ENCODE measurements at regions not wholly inside any gene's neighbourhood (a gene's known extent, or its start where the extent isn't known, plus 50 kb on each side); places are given as distances from the start of the nearest gene placed in this dataset.

DNA sequence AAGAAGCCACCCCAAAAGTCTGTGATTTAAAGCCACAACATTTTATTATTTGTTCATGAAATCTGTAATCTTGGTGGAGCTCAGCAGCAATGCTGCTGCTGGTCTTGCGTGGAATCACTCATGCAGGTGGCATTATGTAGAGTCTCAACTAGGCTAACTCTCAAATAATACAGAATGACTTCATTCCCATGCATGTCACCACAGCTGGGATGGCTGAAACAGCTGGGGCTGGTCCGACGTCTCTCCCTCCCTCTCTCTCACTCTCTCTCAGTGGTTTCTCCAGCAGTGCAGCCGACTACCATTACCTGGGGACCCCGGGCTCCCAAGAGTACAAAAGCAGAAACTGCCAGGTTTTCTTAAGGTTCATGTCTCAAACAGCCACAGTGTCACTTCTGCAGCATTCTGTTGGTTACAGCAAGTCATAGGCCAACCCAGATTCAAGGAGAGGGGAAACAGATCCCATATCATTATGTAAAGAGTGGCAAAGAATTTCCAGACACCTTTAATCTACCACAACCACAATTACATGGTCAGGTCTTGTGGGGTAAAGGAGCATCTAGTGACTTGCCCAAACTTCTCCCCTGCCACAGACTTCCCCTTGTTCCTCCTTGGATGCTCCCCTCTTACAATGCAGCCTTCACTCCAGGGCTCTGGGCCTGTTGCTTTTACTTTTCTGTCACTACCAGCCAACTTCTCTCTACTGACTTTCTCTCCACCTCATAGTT is 192.0 kb upstream of the HMGA2 start:
- no peak for DNase-seq
- H3K36me3 Mint-ChIP-seq: no peaks in the 10 kb centered on the region

DNA sequence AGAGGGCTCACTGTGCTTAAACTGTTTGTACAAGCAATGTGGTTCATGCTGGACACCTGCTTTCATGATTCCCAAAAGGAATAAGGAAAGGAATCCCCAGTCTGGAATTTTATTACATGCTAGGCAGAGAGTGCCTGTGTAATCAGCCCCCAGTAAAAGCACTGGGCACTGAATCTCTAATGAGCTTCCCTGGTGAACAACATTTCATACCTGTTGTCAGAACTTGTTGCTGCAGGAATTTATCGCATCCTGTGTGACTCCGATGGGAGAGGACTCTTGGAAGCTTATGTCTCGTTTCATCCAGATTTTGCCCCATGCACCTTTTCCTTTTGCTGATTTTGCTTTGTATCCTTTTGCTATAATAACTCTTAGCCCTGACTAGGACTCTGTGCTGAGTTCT is 190.2 kb upstream of the HMGA2 start:
- DNase-seq (no peak), ATAC-seq (no peak)
- CTCF ChIA-PET: no interaction called here
- H3K4me1 Mint-ChIP-seq: no peaks in the 10 kb centered on the region
- H3K4me3 Mint-ChIP-seq: no peak overlapping the region
- H3K9me3 Mint-ChIP-seq (ENCODE audit: low read depth): no peaks in the 10 kb centered on the region
- H3K27ac Mint-ChIP-seq: no peak overlapping the region
- no peaks in the 10 kb centered on the region for H3K27me3 Mint-ChIP-seq
- no peaks in the 10 kb centered on the region for H3K36me3 Mint-ChIP-seq

More for the DNA sequence above, 192.0 kb upstream of the HMGA2 start:
- Mint-ChIP-seq H3K27ac (no peak overlapping the region), H3K4me3 (no peak overlapping the region), H3K9me3 (ENCODE audit: low read depth) (no peaks in the 10 kb centered on the region), H3K4me1 (no peaks in the 10 kb centered on the region), H3K27me3 (no peaks in the 10 kb centered on the region)
- no peak for ATAC-seq
- CTCF ChIA-PET: no interaction called here

DNA sequence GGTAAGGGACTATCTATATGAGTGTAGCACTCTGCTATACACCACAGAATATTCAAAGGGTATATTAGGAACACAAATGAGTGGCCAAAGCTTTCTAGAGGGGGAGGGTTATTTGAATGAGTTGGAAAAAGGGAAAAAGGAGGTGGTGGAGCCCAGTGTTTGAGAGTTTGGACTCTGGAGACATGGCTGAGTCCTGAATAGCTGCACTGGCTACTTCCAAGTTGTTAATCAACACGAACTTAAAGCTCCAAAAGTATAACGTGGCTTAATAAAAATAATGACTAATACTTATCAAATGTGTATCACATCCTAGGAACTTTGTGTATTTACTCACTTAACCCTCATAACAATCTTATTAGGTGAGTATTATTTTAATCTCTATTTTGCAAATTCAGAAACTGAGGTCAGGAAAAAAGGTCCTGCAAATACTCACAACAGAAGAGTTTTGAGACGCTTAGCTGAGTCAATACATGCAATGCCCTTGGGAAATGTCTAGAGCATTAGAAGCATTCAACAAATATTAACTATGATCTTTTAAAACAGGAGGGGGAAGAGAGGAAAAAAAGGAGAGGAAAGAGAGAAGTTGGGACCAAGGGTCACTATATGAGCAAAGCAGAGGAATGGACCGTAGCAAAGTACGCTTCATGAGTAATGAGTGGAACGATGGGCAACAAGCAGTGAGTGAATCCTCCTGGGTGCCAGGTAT is 189.5 kb upstream of the HMGA2 start:
- DNase-seq (no peak), ATAC-seq (no peak)
- CTCF ChIA-PET: no interaction called here
- Mint-ChIP-seq H3K36me3 (no peaks in the 10 kb centered on the region), H3K27me3 (no peaks in the 10 kb centered on the region), H3K27ac (no peak overlapping the region), H3K4me3 (no peak overlapping the region), H3K9me3 (ENCODE audit: low read depth) (no peaks in the 10 kb centered on the region), H3K4me1 (no peaks in the 10 kb centered on the region)

DNA sequence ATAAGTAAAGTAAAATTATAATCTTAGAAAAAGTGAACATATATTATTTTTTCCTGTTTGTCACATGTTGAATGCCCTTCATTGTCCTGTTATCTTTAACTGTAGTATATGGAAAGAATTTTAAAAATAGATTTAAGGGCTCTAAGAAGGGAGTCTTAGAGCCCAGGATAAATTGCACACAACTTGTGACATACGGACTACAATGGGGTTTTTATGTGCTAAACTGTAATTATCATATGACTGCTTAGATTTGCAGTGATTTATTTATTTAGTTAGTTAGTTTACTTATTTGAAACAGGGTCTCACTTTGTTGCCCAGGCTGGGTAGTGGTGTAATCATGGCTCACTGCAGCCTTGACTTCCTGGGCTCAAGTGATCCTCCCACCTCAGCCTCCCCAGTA is 187.8 kb upstream of the HMGA2 start:
- H3K9me3 Mint-ChIP-seq (ENCODE audit: low read depth): no peaks in the 10 kb centered on the region
- ATAC-seq: no peak
- CTCF ChIA-PET: no interaction called here
- H3K4me3 Mint-ChIP-seq: no peak overlapping the region
- H3K4me1 Mint-ChIP-seq: no peaks in the 10 kb centered on the region
- DNase-seq: no peak
- H3K27ac Mint-ChIP-seq: no peak overlapping the region
- no peaks in the 10 kb centered on the region for H3K36me3 Mint-ChIP-seq
- H3K27me3 Mint-ChIP-seq: no peaks in the 10 kb centered on the region

DNA sequence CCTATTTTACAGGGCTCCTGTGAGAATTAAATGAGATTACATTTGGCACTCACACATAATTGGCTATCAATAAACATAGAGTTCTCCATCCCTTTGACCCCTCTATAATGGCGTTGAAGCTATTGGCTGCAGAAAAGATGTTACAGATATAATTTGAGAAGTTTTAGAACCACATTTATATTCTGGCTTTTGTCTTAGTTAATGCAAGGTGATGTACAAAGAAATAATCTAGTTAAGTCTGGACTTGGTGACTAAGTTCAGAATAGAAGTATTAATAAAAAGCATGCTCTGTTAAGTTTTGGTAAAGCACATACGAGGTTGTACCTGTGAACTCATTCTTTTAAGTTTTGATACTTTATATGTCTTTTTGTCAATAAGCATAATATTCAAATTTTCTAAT is 187.1 kb upstream of the HMGA2 start:
- no peaks in the 10 kb centered on the region for H3K36me3 Mint-ChIP-seq

DNA sequence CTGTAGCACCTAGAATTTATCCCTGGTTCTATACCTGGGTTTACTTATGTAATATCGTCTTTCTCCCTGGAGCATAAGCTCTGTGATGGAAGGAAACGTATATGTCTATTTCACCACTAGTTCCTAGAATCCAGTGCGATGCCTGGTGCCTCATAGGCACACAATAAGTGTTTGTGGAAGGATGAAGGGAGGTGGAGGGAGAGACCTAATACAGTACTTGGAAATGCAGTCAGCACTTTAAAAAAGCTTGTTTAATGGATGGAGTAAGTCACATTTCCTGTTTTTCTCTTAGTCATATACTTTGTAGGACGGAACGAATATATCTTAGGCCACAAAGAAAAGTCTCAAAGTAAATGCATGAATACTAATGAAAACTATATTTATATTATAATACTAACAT is 186.5 kb upstream of the HMGA2 start:
- Mint-ChIP-seq H3K36me3 (no peaks in the 10 kb centered on the region), H3K27ac (no peak overlapping the region), H3K4me3 (no peak overlapping the region), H3K4me1 (no peaks in the 10 kb centered on the region), H3K27me3 (no peaks in the 10 kb centered on the region), H3K9me3 (ENCODE audit: low read depth) (no peaks in the 10 kb centered on the region)
- CTCF ChIA-PET: no interaction called here
- ATAC-seq (no peak), DNase-seq (no peak)

More for the DNA sequence above, 187.1 kb upstream of the HMGA2 start:
- CTCF ChIA-PET: no interaction called here
- DNase-seq (no peak), ATAC-seq (no peak)
- Mint-ChIP-seq H3K9me3 (ENCODE audit: low read depth) (no peaks in the 10 kb centered on the region), H3K27me3 (no peaks in the 10 kb centered on the region), H3K4me1 (no peaks in the 10 kb centered on the region), H3K4me3 (no peak overlapping the region), H3K27ac (no peak overlapping the region)

DNA sequence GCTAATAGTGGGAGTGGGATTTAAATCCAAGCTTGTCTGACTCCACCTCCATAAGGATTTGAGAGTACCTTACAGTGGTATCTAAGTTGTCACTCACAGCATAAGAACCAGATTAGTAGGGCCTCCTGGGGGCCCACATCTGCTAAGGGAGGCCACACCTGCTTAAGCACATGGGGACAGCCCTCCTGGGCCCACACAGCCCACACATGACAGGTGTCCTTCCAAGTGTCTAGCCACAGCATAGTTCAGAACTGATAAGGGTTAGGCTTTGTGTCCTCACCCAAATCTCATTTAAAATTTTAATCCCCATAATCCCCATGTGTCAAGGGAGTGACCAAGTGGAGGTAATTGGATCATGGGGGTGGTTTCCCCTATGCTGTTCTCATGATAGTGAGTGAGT is 186.0 kb upstream of the HMGA2 start:
- no peak overlapping the region for H3K27ac Mint-ChIP-seq
- H3K9me3 Mint-ChIP-seq (ENCODE audit: low read depth): no peaks in the 10 kb centered on the region
- no peaks in the 10 kb centered on the region for H3K4me1 Mint-ChIP-seq
- CTCF ChIA-PET: no interaction called here
- no peak overlapping the region for H3K4me3 Mint-ChIP-seq
- DNase-seq: no peak
- H3K36me3 Mint-ChIP-seq: no peaks in the 10 kb centered on the region
- H3K27me3 Mint-ChIP-seq: no peaks in the 10 kb centered on the region
- no peak for ATAC-seq

DNA sequence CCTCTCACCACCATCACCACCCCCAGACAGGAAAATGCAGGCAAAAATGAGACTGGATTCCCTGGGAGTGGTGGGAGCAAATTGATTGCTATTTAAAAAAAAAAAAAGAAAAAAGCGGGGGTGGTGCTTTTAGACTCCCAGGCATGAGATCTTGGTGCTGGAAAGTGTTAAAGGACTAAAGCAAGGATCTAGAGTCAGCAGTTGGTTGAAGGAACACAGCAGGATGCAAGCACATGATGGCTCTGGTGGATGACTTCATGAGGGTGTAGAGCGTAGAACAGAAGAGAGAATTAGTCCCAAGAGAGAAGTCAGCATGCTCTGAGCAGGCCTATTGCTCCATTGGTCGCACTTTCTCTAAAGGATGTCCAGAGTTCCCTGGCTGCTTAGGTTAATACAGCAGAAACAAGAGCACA is 183.8 kb upstream of the HMGA2 start:
- Mint-ChIP-seq H3K36me3 (no peaks in the 10 kb centered on the region), H3K27me3 (no peaks in the 10 kb centered on the region), H3K27ac (no peak overlapping the region), H3K4me1 (no peaks in the 10 kb centered on the region), H3K4me3 (no peak overlapping the region), H3K9me3 (ENCODE audit: low read depth) (no peaks in the 10 kb centered on the region)
- no peak for DNase-seq
- ATAC-seq: no peak
- CTCF ChIA-PET: no interaction called here

DNA sequence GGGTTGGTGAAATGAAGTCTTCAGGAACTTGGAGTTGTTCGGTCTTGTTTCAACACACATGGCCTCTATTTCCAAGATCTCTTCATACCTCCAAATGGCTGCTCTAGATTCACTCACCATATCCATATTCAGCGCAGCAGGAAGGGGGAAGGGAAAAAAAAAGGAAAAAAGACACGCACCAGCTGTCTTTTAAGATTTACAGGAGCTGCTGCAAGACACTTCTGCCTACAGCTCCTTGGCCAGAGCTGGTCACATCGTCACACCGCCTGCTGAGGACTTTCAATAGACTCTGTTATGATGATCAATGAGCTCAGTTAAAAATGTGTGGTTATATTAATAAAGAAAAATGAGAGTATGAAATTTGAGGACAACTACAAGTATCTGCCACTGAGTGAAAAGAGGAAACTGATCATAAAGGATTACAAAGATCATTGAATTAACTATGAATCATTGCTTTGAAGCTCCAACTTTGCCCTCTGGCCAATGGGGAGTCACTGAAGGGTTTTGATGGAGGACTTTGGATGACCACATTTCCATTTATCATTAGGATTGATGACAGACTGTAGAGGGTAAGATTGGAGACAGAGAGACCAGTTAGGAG is 182.1 kb upstream of the HMGA2 start:
- H3K36me3 Mint-ChIP-seq: no peaks in the 10 kb centered on the region

DNA sequence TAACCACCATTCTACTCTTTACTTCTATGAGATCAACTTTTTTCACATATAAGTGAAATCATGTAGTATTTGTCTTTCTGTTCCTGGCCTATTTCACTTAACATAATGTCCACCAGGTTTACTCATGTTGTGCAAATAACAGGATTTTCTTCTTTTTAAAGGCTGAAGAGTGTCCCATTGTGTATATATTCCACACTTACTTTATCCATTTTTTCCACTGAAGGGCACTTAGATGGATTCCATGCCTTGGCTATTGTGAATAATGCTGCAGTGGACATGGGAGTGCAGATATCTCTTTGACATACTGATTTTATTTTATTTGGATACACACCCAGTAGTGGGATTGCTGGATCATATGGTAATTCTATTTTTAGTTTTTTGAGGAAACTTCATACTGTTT is 181.1 kb upstream of the HMGA2 start:
- Mint-ChIP-seq H3K27ac (no peak overlapping the region), H3K4me1 (no peaks in the 10 kb centered on the region), H3K4me3 (no peak overlapping the region), H3K27me3 (no peaks in the 10 kb centered on the region), H3K36me3 (no peaks in the 10 kb centered on the region), H3K9me3 (ENCODE audit: low read depth) (no peaks in the 10 kb centered on the region)
- CTCF ChIA-PET: no interaction called here
- no peak for ATAC-seq
- DNase-seq: no peak

More for the DNA sequence above, 182.1 kb upstream of the HMGA2 start:
- Mint-ChIP-seq H3K27ac (no peak overlapping the region), H3K4me3 (no peak overlapping the region), H3K4me1 (no peaks in the 10 kb centered on the region), H3K27me3 (no peaks in the 10 kb centered on the region), H3K9me3 (ENCODE audit: low read depth) (no peaks in the 10 kb centered on the region)
- no peak for ATAC-seq
- no peak for DNase-seq
- CTCF ChIA-PET: no interaction called here

DNA sequence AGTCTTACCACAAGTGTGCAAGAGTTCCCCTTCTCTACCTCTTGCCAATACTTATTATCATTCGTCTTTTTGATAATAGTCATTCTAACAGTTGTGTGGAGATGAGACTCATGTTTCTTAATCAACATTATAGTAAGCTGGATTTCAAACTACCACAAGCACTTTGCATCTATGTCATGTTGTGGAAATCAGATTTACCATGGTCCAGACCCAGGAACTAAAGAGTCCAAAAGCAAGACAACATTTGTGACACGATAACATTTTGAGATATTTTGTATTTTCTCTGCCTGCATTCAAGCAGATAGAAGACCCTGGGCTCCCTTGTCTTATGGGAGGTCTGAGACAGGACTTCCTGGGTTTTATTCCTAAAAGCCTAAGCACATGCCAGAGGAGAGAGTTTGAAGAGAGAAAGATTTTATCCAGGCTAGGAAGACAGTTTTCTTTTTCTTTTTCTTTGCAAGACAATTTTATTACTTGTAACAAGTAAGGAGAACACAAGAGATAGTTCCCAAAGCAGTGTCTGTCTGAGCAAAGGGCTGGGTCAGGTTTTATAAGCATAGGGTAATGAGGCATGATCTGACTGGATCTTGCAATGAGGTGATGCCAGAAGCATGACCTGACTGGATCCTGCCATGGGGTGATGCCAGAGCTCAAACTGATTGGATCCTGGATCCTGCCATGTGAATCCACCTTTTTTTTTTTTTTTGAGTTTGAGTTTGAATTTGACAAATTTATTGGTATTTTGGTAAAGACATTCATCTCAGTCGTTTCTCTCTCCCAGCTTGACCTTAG is 180.5 kb upstream of the HMGA2 start:
- no peak for ATAC-seq
- CTCF ChIA-PET: interaction anchor here (0.6 kb wide), 1 partner anchor 87 kb away, joined by 3 read pairs; no protein-coding TSS in a partner anchor

DNA sequence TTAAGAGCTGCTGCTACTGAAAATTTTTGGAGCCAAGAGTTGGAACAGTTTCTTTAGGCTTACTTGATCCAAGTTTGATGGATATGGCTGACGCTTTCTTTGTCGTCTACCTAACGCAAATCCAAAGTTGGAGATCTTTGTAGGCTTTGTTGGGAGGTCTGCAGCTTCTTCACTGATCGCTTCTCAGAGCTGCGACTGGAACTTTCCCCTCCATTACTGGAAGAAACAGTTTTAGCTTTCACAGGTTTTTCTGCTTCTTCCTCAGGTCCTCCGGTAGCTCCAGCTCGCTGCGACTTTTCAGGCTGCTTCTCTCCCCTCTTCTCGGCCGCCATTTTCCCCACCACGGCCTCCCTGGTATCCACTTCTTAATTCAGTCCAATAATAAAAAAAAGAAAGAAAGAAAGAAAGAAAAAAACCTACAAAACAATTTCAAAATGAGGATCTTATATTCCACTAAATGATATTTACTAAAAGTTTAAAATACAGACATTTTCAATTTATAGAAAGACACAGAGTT is 178.1 kb upstream of the HMGA2 start:
- Mint-ChIP-seq H3K27me3 (no peaks in the 10 kb centered on the region), H3K27ac (no peak overlapping the region), H3K4me1 (no peaks in the 10 kb centered on the region), H3K9me3 (ENCODE audit: low read depth) (no peaks in the 10 kb centered on the region), H3K4me3 (no peak overlapping the region), H3K36me3 (no peaks in the 10 kb centered on the region)
- CTCF ChIA-PET: no interaction called here
- ATAC-seq: no peak
- no peak for DNase-seq

More for the DNA sequence above, 180.5 kb upstream of the HMGA2 start:
- Mint-ChIP-seq H3K36me3 (no peaks in the 10 kb centered on the region), H3K27ac (no peak overlapping the region), H3K27me3 (no peaks in the 10 kb centered on the region), H3K9me3 (ENCODE audit: low read depth) (no peaks in the 10 kb centered on the region), H3K4me3 (no peak overlapping the region), H3K4me1 (no peaks in the 10 kb centered on the region)
- no peak for DNase-seq

DNA sequence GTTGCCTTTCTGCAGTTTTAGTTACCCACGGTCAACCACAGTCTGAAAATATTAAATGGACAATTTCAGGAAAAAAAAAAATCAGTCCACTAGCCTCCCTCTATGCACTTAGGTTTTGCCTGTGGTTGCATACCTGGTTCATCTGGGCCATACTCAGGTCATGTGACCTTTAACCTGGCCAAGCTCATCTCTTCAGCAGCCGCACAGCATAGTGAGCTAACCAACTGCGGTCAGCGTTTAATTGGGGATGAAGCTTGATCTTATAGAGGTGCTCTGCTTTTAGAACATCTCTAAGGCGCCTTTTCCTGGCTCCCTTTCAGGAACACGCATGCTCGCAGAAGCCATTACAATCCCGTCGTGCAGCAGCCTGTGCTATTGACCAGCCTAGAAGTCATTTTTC is 177.2 kb upstream of the HMGA2 start:
- CTCF ChIA-PET: no interaction called here
- no peak for ATAC-seq
- no peaks in the 10 kb centered on the region for H3K27me3 Mint-ChIP-seq
- H3K27ac Mint-ChIP-seq: no peak overlapping the region
- no peaks in the 10 kb centered on the region for H3K4me1 Mint-ChIP-seq
- DNase-seq: no peak
- no peak overlapping the region for H3K4me3 Mint-ChIP-seq
- H3K36me3 Mint-ChIP-seq: no peaks in the 10 kb centered on the region
- H3K9me3 Mint-ChIP-seq (ENCODE audit: low read depth): no peaks in the 10 kb centered on the region

Data from activated CD8-positive, alpha-beta memory T cell treated with anti-CD3 and anti-CD28 coated beads, Interleukin-2, amount 10 ng/mL, durations not matched to agents 7 days and 5 days (primary cell).